CD8-positive, alpha-beta memory T cell (primary cell): ENCODE measurements at regions not wholly inside any gene's neighbourhood (a gene's known extent, or its start where the extent isn't known, plus 50 kb on each side); places are given as distances from the start of the nearest gene placed in this dataset.

ENCODE experiments used
- CTCF ChIA-PET: fragments of 350-600 bp; sonication (Branson Sonifier 250); formaldehyde crosslinking; loops from one replicate; lab custom pipeline; 2021; ENCODE audit warnings: antibody characterized with exemption; lab: Charles Lee
- POLR2A ChIA-PET: fragments of 350-600 bp; sonication (Branson Sonifier 250); formaldehyde crosslinking; loops from one replicate; lab custom pipeline; 2021; ENCODE audit warnings: antibody characterized with exemption; lab: Charles Lee
- DNase-seq, 5 donors: peaks; one replicate each; pipeline versions ENCODE4 v3.0.0 to v3.0.0-alpha.2; 2020 to 2022; ENCODE audit warnings: mixed read lengths in 1 of 5
- H3K27ac ChIP-seq: one replicate; pipeline ENCODE4 v1.7.0; 2013; ENCODE audit warnings: low read depth, mild to moderate bottlenecking, low read length, moderate library complexity
- H3K27me3 ChIP-seq: 2 replicates; pipeline ENCODE4 v1.7.0; 2013; ENCODE audit warnings: low read length, mild to moderate bottlenecking; ENCODE audit not compliant: insufficient read depth, poor library complexity, severe bottlenecking
- H3K36me3 ChIP-seq: 2 replicates; pipeline ENCODE4 v1.7.0; 2013; ENCODE audit warnings: mild to moderate bottlenecking, low read length, moderate library complexity; ENCODE audit not compliant: insufficient read depth
- H3K4me1 ChIP-seq: 2 replicates; pipeline ENCODE4 v1.7.0; 2013; ENCODE audit warnings: mild to moderate bottlenecking, low read length, moderate library complexity; ENCODE audit not compliant: insufficient read depth
- H3K4me3 ChIP-seq: 2 replicates; pipeline ENCODE4 v1.7.0; 2013; ENCODE audit warnings: mild to moderate bottlenecking, low read length
- H3K9me3 ChIP-seq: 2 replicates; pipeline ENCODE4 v1.7.0; 2013; ENCODE audit warnings: mild to moderate bottlenecking, low read length
- H3K27ac Mint-ChIP-seq, 8 donors: one replicate each; pipeline ENCODE4 v1.8.0; 2020 to 2021; ENCODE audit warnings: mixed read lengths in 8 of 8, mild to moderate bottlenecking in 6 of 8, inconsistent platforms in 3 of 8, moderate library complexity in 3 of 8
- H3K27me3 Mint-ChIP-seq, 2 donors: one replicate each; pipeline ENCODE4 v1.8.0; 2020 to 2021; ENCODE audit warnings: mixed read lengths in 2 of 2, mild to moderate bottlenecking in 1 of 2, moderate library complexity in 1 of 2
- H3K36me3 Mint-ChIP-seq, 3 donors: one replicate each; pipeline ENCODE4 v1.8.0; 2020 to 2021; ENCODE audit warnings: mixed read lengths in 3 of 3, inconsistent platforms in 1 of 3, mild to moderate bottlenecking in 1 of 3
- H3K4me1 Mint-ChIP-seq, 3 donors: one replicate each; pipeline ENCODE4 v1.8.0; 2020 to 2021; ENCODE audit warnings: mixed read lengths in 3 of 3, inconsistent platforms in 1 of 3, mild to moderate bottlenecking in 1 of 3
- H3K4me3 Mint-ChIP-seq, 7 donors: one replicate each; pipeline ENCODE4 v1.8.0; 2020 to 2021; ENCODE audit warnings: mixed read lengths in 7 of 7, mild to moderate bottlenecking in 6 of 7, moderate library complexity in 4 of 7, inconsistent platforms in 2 of 7
- H3K9me3 Mint-ChIP-seq, 5 donors: one replicate each; pipeline ENCODE4 v1.8.0; 2020 to 2022; ENCODE audit warnings: mixed read lengths in 5 of 5, mild to moderate bottlenecking in 3 of 5, moderate library complexity in 2 of 5, inconsistent platforms in 1 of 5

DNA sequence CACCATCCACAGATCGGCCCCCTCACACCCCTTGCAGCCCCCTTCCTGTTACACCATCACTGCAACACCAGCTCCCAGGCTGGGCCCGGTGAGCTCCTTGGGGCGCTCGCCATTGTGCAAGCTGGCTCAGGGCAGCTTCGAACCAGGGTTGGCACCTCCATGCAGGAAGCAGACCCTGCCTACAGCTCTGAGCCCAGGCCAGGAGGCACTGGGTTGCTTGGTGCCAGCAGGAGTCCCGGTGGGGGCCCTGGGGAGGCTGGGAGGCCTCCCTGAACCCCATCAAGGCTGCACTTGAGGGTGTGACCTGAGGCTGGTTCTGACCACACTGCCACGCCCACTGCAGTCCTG is 417.1 kb downstream of the CTTN start:
- Mint-ChIP-seq H3K27me3 (peaks cover 0 to 4% of the 10 kb centered on the region in 2 donors), H3K9me3 (no peaks in the 10 kb centered on the region), H3K4me1 (no peaks in the 10 kb centered on the region), H3K4me3 (no peak overlapping the region), H3K36me3 (no peaks in the 10 kb centered on the region), H3K27ac (no peak overlapping the region)
- DNase-seq = peak in 1 of 5 donors; percentile 36
- CTCF ChIA-PET = interaction anchor here (1.0 to 1.4 kb wide), 3 partner anchors 8 to 639 kb away, joined by 3 to 4 read pairs (median 3); no protein-coding TSS in a partner anchor
- H3K4me3 ChIP-seq = no peak overlapping the region
- H3K4me1 ChIP-seq = no peaks in the 10 kb centered on the region
- H3K36me3 ChIP-seq = no peaks in the 10 kb centered on the region
- H3K27ac ChIP-seq = no peak overlapping the region
- POLR2A ChIA-PET = no interaction called here
- H3K27me3 ChIP-seq = no peaks in the 10 kb centered on the region
- H3K9me3 ChIP-seq = no peaks in the 10 kb centered on the region

- H3K27me3 ChIP-seq = no peaks in the 10 kb centered on the region
- H3K9me3 ChIP-seq = no peaks in the 10 kb centered on the region
- no peak overlapping the region for H3K4me3 Mint-ChIP-seq
- no peaks in the 10 kb centered on the region for H3K4me1 Mint-ChIP-seq
- no peaks in the 10 kb centered on the region for H3K36me3 Mint-ChIP-seq
- H3K4me1 ChIP-seq = no peaks in the 10 kb centered on the region
- POLR2A ChIA-PET = no interaction called here
- H3K27ac ChIP-seq = no peak overlapping the region
- CTCF ChIA-PET = interaction anchor here (0.9 kb wide), 1 partner anchor 11 kb away, joined by 4 read pairs; no protein-coding TSS in a partner anchor
- H3K27ac Mint-ChIP-seq = no peak overlapping the region
- H3K36me3 ChIP-seq = no peaks in the 10 kb centered on the region
- DNase-seq = peak in 1 of 5 donors; percentile 40
- no peaks in the 10 kb centered on the region for H3K9me3 Mint-ChIP-seq
- no peak overlapping the region for H3K4me3 ChIP-seq
- peaks cover 0 to 4% of the 10 kb centered on the region in 2 donors for H3K27me3 Mint-ChIP-seq
Measured at GRCh38 chr11:70816156-70816678, 417.9 kb downstream of the CTTN start.

- H3K27me3 ChIP-seq = no peaks in the 10 kb centered on the region
- H3K36me3 ChIP-seq = no peaks in the 10 kb centered on the region
- no peak overlapping the region for H3K27ac Mint-ChIP-seq
- H3K4me3 ChIP-seq = no peak overlapping the region
- DNase-seq = no peak
- ChIA-PET POLR2A (no interaction called here), CTCF (interaction anchor here (1.1 kb wide), 1 partner anchor 12 kb away, joined by 3 read pairs; no protein-coding TSS in a partner anchor)
- no peaks in the 10 kb centered on the region for H3K36me3 Mint-ChIP-seq
- H3K27me3 Mint-ChIP-seq = peaks cover 0 to 4% of the 10 kb centered on the region in 2 donors
- H3K4me3 Mint-ChIP-seq = no peak overlapping the region
- H3K27ac ChIP-seq = no peak overlapping the region
- H3K4me1 ChIP-seq = no peaks in the 10 kb centered on the region
- H3K4me1 Mint-ChIP-seq = no peaks in the 10 kb centered on the region
- no peaks in the 10 kb centered on the region for H3K9me3 Mint-ChIP-seq
- H3K9me3 ChIP-seq = no peaks in the 10 kb centered on the region
Measured at GRCh38 chr11:70818351-70818750, 420.0 kb downstream of the CTTN start.

GRCh38 chr11:70819022-70819421 is 420.7 kb downstream of the CTTN start:
- Histone ChIP-seq H3K27ac (no peak overlapping the region), H3K36me3 (no peaks in the 10 kb centered on the region), H3K4me3 (no peak overlapping the region), H3K4me1 (no peaks in the 10 kb centered on the region), H3K27me3 (no peaks in the 10 kb centered on the region), H3K9me3 (no peaks in the 10 kb centered on the region)
- H3K36me3 Mint-ChIP-seq = no peaks in the 10 kb centered on the region
- POLR2A ChIA-PET = no interaction called here
- H3K4me3 Mint-ChIP-seq = no peak overlapping the region
- H3K27me3 Mint-ChIP-seq = peaks cover 1 to 10% of the 10 kb centered on the region in 2 donors
- no peaks in the 10 kb centered on the region for H3K4me1 Mint-ChIP-seq
- DNase-seq = no peak
- H3K27ac Mint-ChIP-seq = no peak overlapping the region
- CTCF ChIA-PET = interaction anchor here (1.1 kb wide), 1 partner anchor 12 kb away, joined by 3 read pairs; no protein-coding TSS in a partner anchor
- H3K9me3 Mint-ChIP-seq = no peaks in the 10 kb centered on the region

DNA sequence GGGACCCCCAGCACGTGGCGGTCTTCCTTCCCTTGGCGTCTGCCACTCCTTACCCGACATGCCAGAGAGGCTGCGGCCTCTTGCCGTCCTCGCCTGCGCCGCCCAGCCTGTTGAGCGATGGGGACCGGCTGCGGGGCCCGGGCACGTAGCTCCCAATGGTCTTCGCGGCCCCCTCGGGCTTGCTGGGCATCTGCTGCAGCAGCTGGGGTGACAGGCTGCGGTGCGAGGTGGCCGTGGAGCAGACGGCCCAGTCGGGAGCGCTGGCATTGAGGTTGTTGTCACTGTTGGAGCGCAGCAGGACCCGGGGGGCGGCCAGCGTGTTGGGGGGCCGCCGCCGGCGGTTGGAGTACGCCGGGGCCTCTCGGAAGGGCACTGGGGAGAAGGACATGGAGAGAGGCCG is 422.0 kb downstream of the CTTN start:
- Histone ChIP-seq H3K4me1 (no peaks in the 10 kb centered on the region), H3K9me3 (no peaks in the 10 kb centered on the region), H3K4me3 (no peak overlapping the region), H3K27ac (no peak overlapping the region), H3K36me3 (no peaks in the 10 kb centered on the region), H3K27me3 (no peaks in the 10 kb centered on the region)
- CTCF ChIA-PET = no interaction called here
- H3K4me1 Mint-ChIP-seq = no peaks in the 10 kb centered on the region
- H3K4me3 Mint-ChIP-seq = no peak overlapping the region
- peaks cover 1 to 21% of the 10 kb centered on the region in 2 donors for H3K27me3 Mint-ChIP-seq
- no peak overlapping the region for H3K27ac Mint-ChIP-seq
- POLR2A ChIA-PET = no interaction called here
- DNase-seq = no peak
- H3K36me3 Mint-ChIP-seq = no peaks in the 10 kb centered on the region
- no peaks in the 10 kb centered on the region for H3K9me3 Mint-ChIP-seq

DNA sequence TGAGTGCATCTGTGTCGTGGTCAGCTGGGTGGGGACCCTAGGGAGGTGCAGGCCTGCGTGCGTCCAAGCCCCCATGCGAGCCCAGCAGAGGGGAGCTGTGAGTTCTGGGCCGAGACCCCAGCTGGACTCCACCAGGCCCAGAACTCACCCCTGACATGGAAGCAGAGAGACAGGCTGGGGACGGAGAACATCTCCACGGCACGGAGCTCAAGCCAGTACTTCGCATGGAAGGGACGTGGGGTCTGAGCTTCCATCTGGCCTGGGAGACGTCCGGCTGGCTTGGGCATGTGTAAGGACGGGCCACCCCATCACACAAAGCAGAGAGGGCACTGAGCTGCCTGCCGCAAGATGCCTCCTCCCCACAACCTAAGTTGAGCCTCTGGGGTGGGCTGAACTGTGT is 422.4 kb downstream of the CTTN start:
- Histone ChIP-seq H3K4me1 (no peaks in the 10 kb centered on the region), H3K27ac (no peak overlapping the region), H3K36me3 (no peaks in the 10 kb centered on the region), H3K9me3 (no peaks in the 10 kb centered on the region), H3K27me3 (no peaks in the 10 kb centered on the region), H3K4me3 (no peak overlapping the region)
- Mint-ChIP-seq H3K36me3 (no peaks in the 10 kb centered on the region), H3K9me3 (no peaks in the 10 kb centered on the region), H3K27ac (no peak overlapping the region), H3K27me3 (peaks cover 1 to 25% of the 10 kb centered on the region in 2 donors), H3K4me1 (no peaks in the 10 kb centered on the region), H3K4me3 (no peak overlapping the region)
- ChIA-PET CTCF (no interaction called here), POLR2A (no interaction called here)
- no peak for DNase-seq

GRCh38 chr11:70823771-70824170 is 425.4 kb downstream of the CTTN start:
- H3K4me3 Mint-ChIP-seq = no peak overlapping the region
- Histone ChIP-seq H3K4me1 (no peaks in the 10 kb centered on the region), H3K36me3 (no peaks in the 10 kb centered on the region), H3K9me3 (no peaks in the 10 kb centered on the region), H3K27me3 (no peaks in the 10 kb centered on the region), H3K27ac (no peak overlapping the region), H3K4me3 (no peak overlapping the region)
- no peaks in the 10 kb centered on the region for H3K4me1 Mint-ChIP-seq
- peak overlapping the region in 1 of 8 donors; percentile 56 for H3K27ac Mint-ChIP-seq
- POLR2A ChIA-PET = no interaction called here
- H3K27me3 Mint-ChIP-seq = peaks cover 5 to 28% of the 10 kb centered on the region in 2 donors
- DNase-seq = no peak
- no peaks in the 10 kb centered on the region for H3K36me3 Mint-ChIP-seq
- CTCF ChIA-PET = interaction anchor here (0.9 kb wide), 1 partner anchor 9 kb away, joined by 3 read pairs; no protein-coding TSS in a partner anchor
- no peaks in the 10 kb centered on the region for H3K9me3 Mint-ChIP-seq

DNA sequence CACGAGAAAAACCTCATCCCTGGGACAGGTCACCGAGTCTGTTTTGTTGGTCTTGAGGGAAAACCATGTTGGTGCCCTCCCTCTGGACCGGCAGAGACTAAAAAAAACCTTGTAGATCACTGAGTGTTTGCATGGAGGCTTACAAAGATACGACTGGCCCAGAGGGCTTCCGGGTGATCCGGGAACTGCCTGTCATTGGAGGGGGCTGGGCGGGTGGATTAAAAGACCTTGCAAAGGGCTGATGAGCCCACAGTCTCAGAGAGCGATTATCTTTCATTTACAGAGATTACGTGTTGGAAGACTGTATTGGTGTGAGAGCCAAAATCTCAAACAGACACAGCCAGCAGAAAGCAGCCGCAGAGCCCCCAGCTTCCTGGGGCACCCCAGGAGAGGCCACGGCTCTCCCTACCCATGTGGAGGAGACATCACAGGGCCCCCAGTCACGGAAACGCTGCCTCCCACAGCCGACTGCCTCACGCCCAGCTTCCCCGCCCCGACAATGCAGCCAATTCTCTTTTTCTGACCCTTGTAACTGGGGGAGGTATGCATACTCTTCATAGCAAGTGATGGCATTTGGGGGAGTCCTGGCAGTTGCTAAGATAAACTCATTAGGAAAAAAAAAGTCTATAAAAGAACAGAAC is 426.4 kb downstream of the CTTN start:
- H3K27me3 ChIP-seq = no peaks in the 10 kb centered on the region
- ChIA-PET POLR2A (no interaction called here), CTCF (no interaction called here)
- H3K4me3 ChIP-seq = no peak overlapping the region
- Mint-ChIP-seq H3K36me3 (no peaks in the 10 kb centered on the region), H3K4me3 (no peak overlapping the region), H3K4me1 (no peaks in the 10 kb centered on the region), H3K27ac (peak overlapping the region in 1 of 8 donors; percentile 41), H3K9me3 (no peaks in the 10 kb centered on the region), H3K27me3 (peaks cover 5 to 28% of the 10 kb centered on the region in 2 donors)
- H3K36me3 ChIP-seq = no peaks in the 10 kb centered on the region
- H3K9me3 ChIP-seq = no peaks in the 10 kb centered on the region
- H3K4me1 ChIP-seq = no peaks in the 10 kb centered on the region
- no peak for DNase-seq
- no peak overlapping the region for H3K27ac ChIP-seq
